ENCODE measurements at regions not wholly inside any gene's neighbourhood (a gene's known extent, or its start where the extent isn't known, plus 50 kb on each side); places are given as distances from the start of the nearest gene placed in this dataset.

DNA sequence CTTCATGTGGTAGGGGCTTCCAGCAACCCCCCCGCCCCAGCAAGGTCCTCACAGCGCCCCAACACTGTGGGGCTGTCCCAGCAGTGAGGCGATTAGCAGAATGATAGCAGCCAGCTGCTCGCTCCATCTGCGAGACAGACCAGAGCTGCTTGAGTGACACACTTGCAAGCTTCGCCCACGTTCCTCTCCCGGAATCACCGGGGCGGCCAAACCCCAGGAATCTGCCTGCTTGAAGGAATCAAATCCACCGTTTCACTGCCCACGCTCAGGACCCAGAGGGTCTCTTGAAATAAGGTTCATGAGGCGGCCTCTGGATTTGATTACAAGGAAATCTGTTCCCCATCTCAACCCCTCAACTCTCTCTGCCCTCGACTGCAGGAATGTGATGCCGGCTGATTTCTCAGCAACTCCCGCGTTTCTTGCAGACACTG lies 356.0 kb downstream of the C16orf95 start:
- no peak for TF ChIP-seq POLR2A (IDR thresholded peaks at IDR 0.05)
- TF ChIP-seq, protein P1, sequence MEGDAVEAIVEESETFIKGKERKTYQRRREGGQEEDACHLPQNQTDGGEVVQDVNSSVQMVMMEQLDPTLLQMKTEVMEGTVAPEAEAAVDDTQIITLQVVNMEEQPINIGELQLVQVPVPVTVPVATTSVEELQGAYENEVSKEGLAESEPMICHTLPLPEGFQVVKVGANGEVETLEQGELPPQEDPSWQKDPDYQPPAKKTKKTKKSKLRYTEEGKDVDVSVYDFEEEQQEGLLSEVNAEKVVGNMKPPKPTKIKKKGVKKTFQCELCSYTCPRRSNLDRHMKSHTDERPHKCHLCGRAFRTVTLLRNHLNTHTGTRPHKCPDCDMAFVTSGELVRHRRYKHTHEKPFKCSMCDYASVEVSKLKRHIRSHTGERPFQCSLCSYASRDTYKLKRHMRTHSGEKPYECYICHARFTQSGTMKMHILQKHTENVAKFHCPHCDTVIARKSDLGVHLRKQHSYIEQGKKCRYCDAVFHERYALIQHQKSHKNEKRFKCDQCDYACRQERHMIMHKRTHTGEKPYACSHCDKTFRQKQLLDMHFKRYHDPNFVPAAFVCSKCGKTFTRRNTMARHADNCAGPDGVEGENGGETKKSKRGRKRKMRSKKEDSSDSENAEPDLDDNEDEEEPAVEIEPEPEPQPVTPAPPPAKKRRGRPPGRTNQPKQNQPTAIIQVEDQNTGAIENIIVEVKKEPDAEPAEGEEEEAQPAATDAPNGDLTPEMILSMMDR (IDR thresholded peaks at IDR 0.05), result no peak
- TF ChIP-seq EP300 (IDR thresholded peaks at IDR 0.05), result no peak

All from ovary (tissue), 3 donors.